GM15510 (cell line): ENCODE measurements at regions not wholly inside any gene's neighbourhood (a gene's known extent, or its start where the extent isn't known, plus 50 kb on each side); places are given as distances from the start of the nearest gene placed in this dataset.

Experiments used
- POLR2A ChIP-seq: IDR thresholded peaks from 3 replicates; pipeline ENCODE4 v1.6.1; 2011; ENCODE audit warnings: borderline replicate concordance; ENCODE audit not compliant: insufficient read length; ENCODE audit errors: extremely low read depth

DNA sequence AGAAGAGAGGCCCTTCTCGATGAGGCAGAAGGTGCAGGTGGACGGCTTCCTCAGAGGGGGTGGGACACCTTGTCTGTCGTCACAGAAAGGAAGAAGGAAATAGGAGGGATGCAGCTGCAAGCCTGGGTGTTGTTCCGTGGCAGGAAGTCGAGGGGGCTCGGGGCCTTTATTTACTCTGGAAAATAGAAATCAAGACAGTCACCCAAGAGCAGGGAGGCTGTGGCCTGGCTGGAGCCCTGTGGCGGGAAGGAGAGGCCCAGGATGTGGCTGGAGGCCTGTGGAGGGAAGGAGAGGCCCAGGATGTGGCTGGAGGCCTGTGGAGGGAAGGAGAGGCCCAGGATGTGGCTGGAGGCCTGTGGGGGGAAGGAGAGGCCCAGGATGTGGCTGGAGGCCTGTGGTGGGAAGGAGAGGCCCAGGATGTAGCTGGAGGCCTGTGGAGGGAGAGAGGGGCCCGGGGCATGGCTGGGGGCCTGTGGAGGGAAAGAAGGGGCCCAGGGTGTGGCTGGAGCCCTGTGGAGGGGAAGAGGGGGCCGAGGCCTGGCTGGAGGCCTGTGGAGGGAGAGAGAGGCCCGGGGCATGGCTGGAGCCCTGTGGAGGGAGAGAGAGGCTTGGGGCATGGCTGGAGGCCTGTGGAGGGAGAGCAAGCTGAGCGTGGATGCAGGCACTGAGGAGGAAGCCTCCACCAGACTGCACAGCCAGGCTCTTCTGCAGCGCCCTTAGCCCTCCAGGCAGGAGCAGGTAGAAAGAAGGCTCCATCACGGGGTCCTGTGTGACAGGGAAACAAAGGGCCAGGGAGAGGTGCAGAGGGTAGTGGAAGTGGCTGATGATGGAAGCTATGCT, 97.3 kb upstream of the SFMBT2 start:
- no peak for TF ChIP-seq POLR2A

- TF ChIP-seq POLR2A = no peak
Observed at GRCh38 chr10:7506571-7506970, 95.7 kb upstream of the SFMBT2 start.

DNA sequence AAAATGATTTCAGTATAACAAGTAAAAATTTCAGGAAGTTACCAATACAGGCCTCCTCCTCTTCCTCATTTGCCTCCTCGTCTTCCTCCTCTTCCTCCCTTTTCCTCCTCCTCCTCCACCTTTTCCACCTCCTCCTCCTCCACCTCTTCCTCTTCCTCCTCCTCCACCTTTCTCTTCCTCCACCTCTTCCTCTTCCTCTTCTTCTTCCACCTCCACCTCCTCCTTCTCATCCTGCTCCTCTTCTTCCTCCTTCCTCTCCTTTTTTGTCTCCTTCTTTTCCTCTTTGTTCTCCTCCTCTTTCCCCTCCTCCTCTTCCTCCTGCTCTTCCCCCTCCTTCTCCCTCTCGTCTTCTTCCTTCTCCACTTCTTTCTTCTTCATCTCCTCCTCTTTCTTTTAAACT, 94.4 kb upstream of the SFMBT2 start:
- no peak for TF ChIP-seq POLR2A

DNA sequence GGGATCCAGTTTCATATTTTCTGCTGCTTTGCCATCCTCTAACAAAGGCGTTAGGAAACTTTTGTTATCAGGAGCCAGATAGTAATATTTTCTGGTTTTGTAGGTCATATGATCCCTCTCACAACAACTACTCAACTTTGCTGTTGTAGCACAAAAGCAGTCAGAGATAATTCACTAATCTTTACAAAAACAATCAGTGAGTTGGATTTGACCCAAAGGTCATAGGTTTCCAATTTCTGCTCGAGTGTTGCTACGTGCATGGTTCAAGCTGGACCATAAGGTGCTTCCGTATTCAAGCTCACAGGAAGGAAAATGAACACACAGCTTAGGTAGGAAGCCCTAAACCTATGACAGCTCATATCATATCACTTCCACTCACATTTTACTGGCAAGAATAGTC, 92.4 kb upstream of the SFMBT2 start:
- no peak for TF ChIP-seq POLR2A

- no peak for TF ChIP-seq POLR2A
Observed at GRCh38 chr10:7501157-7501556, 90.3 kb upstream of the SFMBT2 start.

- no peak for TF ChIP-seq POLR2A
Observed at GRCh38 chr10:7498111-7498510, 87.3 kb upstream of the SFMBT2 start.

DNA sequence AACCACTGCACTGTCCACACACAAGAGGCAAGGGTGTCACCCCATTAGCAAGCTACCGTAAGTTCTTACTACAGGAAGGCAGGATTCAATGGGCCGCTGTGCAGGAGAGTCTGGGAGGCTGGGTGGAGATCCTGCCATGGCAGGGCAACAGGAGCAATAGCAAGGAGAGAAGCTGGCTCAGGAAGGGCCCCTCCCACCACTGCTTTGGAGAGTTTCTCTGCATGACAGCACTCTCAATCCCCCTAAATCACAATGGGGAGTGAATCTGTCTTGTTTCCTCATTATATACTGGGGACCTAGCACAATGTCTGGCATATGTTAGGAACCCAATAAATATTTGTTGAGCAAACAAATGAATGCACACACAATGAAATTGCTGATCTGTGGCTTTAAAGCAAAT, 83.2 kb upstream of the SFMBT2 start:
- no peak for TF ChIP-seq POLR2A

DNA sequence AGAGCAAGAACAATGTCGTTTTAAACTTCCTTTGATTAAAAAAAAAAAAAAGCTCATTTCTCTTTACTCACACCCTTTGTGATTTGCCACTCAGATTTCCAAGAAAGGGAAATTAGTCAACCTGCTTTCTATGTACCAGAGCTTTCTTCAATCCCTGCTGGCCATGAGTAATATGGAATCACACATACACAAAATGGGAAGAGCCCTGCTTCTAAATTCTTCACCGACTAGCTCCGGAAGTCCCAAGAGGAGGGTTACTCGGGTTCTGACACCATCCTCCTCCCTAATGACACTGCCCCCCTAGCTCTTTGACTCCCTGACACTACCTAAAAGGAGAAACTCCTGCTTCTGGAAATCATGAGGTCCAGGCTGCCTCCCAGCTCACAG, 81.8 kb upstream of the SFMBT2 start:
- TF ChIP-seq POLR2A = no peak

DNA sequence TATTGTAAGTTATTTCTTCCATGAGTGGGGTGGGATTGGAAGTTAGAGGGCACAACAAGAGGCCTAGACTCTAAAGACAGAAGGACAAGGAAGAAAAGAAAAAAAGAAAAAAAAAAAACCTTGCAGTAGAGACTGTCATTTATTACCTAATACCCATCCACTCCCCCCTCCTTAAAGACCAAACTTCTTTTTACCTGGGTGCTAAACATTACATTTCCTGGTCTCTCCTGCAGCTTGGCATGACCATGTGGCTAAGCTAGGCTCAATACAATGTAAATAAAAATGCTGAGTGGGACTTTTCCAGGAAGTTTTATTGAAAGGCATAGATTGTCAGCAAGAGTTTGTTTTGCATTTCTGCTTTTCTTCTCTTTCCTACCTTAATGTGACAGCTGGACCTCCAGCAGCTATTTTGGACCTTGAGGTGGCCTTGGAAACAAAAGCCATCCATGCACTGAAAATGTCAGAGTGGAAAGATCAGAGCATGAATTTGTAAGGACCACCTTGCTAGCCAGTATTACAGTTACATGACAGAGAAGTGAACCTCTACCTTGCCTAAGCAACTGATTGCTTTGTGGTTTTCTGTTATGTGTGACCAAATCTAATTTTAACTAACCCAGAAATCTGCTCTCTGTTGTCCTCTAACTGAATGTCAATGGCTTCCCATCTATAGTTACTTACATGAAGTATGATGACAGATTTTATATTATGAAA, 81.3 kb upstream of the SFMBT2 start:
- TF ChIP-seq POLR2A = no peak

DNA sequence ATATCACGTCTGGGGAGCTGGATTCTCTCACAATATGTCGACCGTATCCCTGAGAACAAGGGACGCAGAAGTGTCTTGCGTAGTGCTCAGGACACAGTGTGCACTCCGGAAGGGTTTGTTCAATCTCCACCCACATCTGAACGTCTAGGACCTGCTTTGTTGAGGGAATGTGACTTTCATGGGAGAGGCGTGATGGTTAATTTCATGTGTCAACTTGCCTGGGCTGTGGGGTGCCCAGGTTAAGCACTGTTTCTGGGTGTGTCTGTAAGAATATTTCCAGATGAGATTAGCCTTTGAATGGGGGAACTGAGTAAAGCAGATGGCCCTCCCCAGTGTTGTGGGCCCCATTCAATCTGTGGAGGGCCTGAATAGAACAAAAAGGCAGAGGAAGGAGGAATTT, 80.4 kb upstream of the SFMBT2 start:
- TF ChIP-seq POLR2A = no peak

GRCh38 chr10:7488418-7488829, 77.6 kb upstream of the SFMBT2 start:
- TF ChIP-seq POLR2A = no peak

GRCh38 chr10:7487528-7487927, 76.7 kb upstream of the SFMBT2 start:
- no peak for TF ChIP-seq POLR2A

DNA sequence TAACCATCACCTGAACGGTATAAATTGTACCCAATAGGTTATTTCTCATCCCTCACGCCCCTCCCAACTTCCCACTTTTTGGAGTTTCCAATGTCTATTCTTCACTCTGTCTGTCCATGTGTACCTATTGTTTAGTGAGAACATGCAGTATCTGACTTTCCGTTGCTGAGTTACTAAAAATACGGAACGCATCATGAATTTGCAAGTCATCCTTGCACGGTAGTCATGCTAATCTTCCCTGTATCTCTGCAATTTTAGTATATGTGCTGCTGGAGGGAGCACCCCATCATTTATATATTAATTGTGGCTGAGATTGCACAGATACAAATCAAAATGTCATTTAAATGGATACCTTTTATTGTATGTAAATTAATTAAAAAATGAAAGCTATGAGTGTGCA, 75.7 kb upstream of the SFMBT2 start:
- TF ChIP-seq POLR2A = no peak

DNA sequence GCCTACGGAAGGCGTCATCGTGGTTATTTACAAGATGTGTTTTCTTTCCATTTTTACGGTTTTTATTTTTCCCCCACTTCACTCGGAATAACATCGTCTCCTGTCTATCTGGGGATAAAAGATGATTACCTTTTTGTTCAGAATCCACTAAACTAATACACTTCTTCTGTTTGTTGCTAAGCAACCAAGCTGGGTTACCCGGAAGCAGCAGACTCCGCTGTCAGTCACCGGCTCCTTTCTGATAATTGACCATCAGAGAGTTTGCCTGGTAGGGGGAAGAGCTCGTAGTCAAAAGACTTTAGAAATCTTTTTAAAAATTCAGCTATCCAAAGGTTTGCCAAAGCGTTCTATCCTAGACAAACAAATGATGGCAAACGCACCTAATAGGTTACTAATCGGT, 75.0 kb upstream of the SFMBT2 start:
- TF ChIP-seq POLR2A = no peak

DNA sequence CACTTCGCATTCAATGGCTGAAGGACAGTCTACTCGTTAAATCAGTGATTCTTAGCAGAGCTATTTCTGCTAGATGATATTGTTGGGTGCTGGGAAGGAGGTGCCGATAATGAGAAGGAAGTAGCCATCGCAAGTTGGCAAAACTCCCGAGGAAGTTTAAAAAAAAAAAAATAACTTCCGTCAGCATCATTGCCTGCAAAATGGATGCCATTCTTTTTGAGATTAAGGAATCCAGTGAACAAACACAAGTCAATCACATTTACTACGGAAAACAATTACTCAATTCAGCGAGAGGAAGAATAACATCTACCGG, 74.4 kb upstream of the SFMBT2 start:
- no peak for TF ChIP-seq POLR2A
